Ramos (cell line): ENCODE measurements at regions not wholly inside any gene's neighbourhood (a gene's known extent, or its start where the extent isn't known, plus 50 kb on each side); places are given as distances from the start of the nearest gene placed in this dataset.

Source experiments
- in situ Hi-C: fragments of 300-500 bp; cut with MboI; formaldehyde crosslinking; loops from one replicate; pipeline ENCODE4 v1.14.3; 2022; ENCODE audit warnings: low sequenced_read_pairs; ENCODE audit not compliant: unreplicated experiment

- in situ Hi-C loops: no loop called here
Measured at GRCh38 chr10:129416956-129417765, 49.9 kb upstream of the MGMT start.
